Fibroblast of the aortic adventitia (primary cell): ENCODE measurements at regions not wholly inside any gene's neighbourhood (a gene's known extent, or its start where the extent isn't known, plus 50 kb on each side); places are given as distances from the start of the nearest gene placed in this dataset.

Source experiments
- DNase-seq: peaks from one replicate; pipeline ENCODE4 v3.0.0-alpha.2; 2010; ENCODE audit warnings: low read depth
- H3K4me3 ChIP-seq: 2 replicates; pipeline ENCODE4 v1.5.1; 2011; ENCODE audit warnings: low read depth, mild to moderate bottlenecking, control low read depth, low read length, moderate library complexity
- CTCF ChIP-seq: IDR thresholded peaks from 2 replicates; pipeline ENCODE4 v1.5.1; 2011; ENCODE audit warnings: mild to moderate bottlenecking, low read length, control low read depth, inconsistent platforms; ENCODE audit not compliant: insufficient read depth

- H3K4me3 ChIP-seq, result no peak overlapping the region
- TF ChIP-seq CTCF, result no peak
- no peak for DNase-seq
Measured at GRCh38 chr1:95542936-95543335, 308.9 kb downstream of the RWDD3 start.

GRCh38 chr1:95547005-95547404 lies 313.0 kb downstream of the RWDD3 start:
- TF ChIP-seq CTCF, result no peak
- no peak overlapping the region for H3K4me3 ChIP-seq
- DNase-seq, result no peak

- H3K4me3 ChIP-seq, result no peak overlapping the region
- DNase-seq, result no peak
- no peak for TF ChIP-seq CTCF
Measured at GRCh38 chr1:95548211-95548610, 314.2 kb downstream of the RWDD3 start.

- TF ChIP-seq CTCF, result no peak
- no peak overlapping the region for H3K4me3 ChIP-seq
- no peak for DNase-seq
Measured at GRCh38 chr1:95551201-95551600, 317.2 kb downstream of the RWDD3 start.

GRCh38 chr1:95553595-95553994 lies 319.6 kb downstream of the RWDD3 start:
- DNase-seq, result no peak
- no peak for TF ChIP-seq CTCF
- H3K4me3 ChIP-seq, result no peak overlapping the region

GRCh38 chr1:95554408-95554807 lies 320.4 kb downstream of the RWDD3 start:
- H3K4me3 ChIP-seq, result no peak overlapping the region
- no peak for TF ChIP-seq CTCF
- DNase-seq, result no peak

- no peak overlapping the region for H3K4me3 ChIP-seq
- no peak for DNase-seq
- no peak for TF ChIP-seq CTCF
Measured at GRCh38 chr1:95558791-95559190, 324.8 kb downstream of the RWDD3 start.
